Smooth muscle cell (in vitro differentiated cells): ENCODE measurements at regions not wholly inside any gene's neighbourhood (a gene's known extent, or its start where the extent isn't known, plus 50 kb on each side); places are given as distances from the start of the nearest gene placed in this dataset.

ENCODE experiments used
- DNase-seq: peaks from one replicate; lab custom pipeline; 2025; ENCODE audit not compliant: unreplicated experiment; lab: John Stamatoyannopoulos, UW
- H2AFZ ChIP-seq: fragments of 200-600 bp; sonication (generic); 2 replicates; pipeline ENCODE4 v1.6.0; 2016; ENCODE audit warnings: antibody characterized with exemption, low read depth, mild to moderate bottlenecking
- H3F3A ChIP-seq: fragments of 200-600 bp; sonication (generic); 2 replicates; pipeline ENCODE4 v1.6.0; 2017; ENCODE audit warnings: antibody characterized with exemption, low read depth
- H3K27ac ChIP-seq: fragments of 200-600 bp; sonication (generic); 2 replicates; pipeline ENCODE4 v1.5.1; 2016; ENCODE audit warnings: low read depth, mild to moderate bottlenecking
- H3K27me3 ChIP-seq: fragments of 200-600 bp; sonication (generic); 2 replicates; pipeline ENCODE4 v1.6.1; 2016; ENCODE audit warnings: low read depth, mild to moderate bottlenecking
- H3K36me3 ChIP-seq: fragments of 200-600 bp; sonication (generic); 2 replicates; pipeline ENCODE4 v1.5.1; 2016; ENCODE audit warnings: low read depth
- H3K4me1 ChIP-seq: fragments of 200-600 bp; sonication (generic); 2 replicates; pipeline ENCODE4 v1.5.1; 2016; ENCODE audit warnings: low read depth
- H3K4me2 ChIP-seq: fragments of 200-600 bp; sonication (generic); 2 replicates; pipeline ENCODE4 v1.6.0; 2016; ENCODE audit warnings: mild to moderate bottlenecking
- H3K4me3 ChIP-seq: fragments of 200-600 bp; sonication (generic); 2 replicates; pipeline ENCODE4 v1.5.1; 2016; ENCODE audit warnings: mild to moderate bottlenecking
- H3K79me2 ChIP-seq: fragments of 200-600 bp; sonication (generic); 2 replicates; pipeline ENCODE4 v1.6.0; 2016; ENCODE audit warnings: low read depth, mild to moderate bottlenecking
- H3K9ac ChIP-seq: fragments of 200-600 bp; sonication (generic); 2 replicates; pipeline ENCODE4 v1.6.0; 2016; ENCODE audit warnings: low read depth
- H3K9me3 ChIP-seq: fragments of 200-600 bp; sonication (generic); replicated peaks from 2 replicates; pipeline ENCODE4 v1.5.1; 2016; ENCODE audit warnings: low read depth
- H4K20me1 ChIP-seq: fragments of 200-600 bp; sonication (generic); 2 replicates; pipeline ENCODE4 v1.6.0; 2016; ENCODE audit warnings: low read depth
- WGBS: methylation state at CpG from one replicate; pipeline ENCODE4 v1.1.7; 2016; ENCODE audit warnings: low lambda C conversion rate; 5-methylcytosine and 5-hydroxymethylcytosine counted together
- TF ChIP-seq, protein P1 (sequence below): fragments of 200-600 bp; sonication (generic); IDR thresholded peaks from 2 replicates; pipeline ENCODE4 v1.5.1; 2017; ENCODE audit warnings: borderline replicate concordance, mild to moderate bottlenecking, antibody characterized with exemption; ENCODE audit not compliant: insufficient read depth, poor library complexity, severe bottlenecking

DNA sequence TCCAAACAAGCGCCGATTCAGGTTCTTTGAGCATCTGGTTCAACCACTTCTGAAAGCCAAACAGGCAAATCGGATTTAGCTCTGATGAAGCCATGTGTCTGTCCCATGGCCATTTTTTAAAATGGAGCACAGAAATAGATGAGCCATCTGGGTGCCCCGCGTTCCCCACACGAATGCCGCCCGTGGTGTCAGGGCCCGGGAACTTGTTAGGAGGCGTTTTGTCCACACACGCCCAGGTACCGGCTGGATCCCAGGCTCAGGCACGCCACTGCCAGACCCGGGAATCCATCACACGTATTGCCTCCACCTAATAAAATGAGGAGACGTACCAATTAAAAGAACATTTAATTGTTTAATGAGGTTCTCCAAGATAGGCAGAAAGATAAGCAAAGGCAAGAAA, 374.4 kb upstream of the SALL3 start:
- WGBS: 87% methylated on average over 16 of the region's 16 CpGs
- DNase-seq: no peak
- no peaks in the 10 kb centered on the region for H3K27me3 ChIP-seq
- H3K4me1 ChIP-seq: no peaks in the 10 kb centered on the region
- H3K4me3 ChIP-seq: no peak overlapping the region
- no peak overlapping the region for H3K9ac ChIP-seq
- no peak overlapping the region for H3K27ac ChIP-seq
- TF ChIP-seq, protein P1, sequence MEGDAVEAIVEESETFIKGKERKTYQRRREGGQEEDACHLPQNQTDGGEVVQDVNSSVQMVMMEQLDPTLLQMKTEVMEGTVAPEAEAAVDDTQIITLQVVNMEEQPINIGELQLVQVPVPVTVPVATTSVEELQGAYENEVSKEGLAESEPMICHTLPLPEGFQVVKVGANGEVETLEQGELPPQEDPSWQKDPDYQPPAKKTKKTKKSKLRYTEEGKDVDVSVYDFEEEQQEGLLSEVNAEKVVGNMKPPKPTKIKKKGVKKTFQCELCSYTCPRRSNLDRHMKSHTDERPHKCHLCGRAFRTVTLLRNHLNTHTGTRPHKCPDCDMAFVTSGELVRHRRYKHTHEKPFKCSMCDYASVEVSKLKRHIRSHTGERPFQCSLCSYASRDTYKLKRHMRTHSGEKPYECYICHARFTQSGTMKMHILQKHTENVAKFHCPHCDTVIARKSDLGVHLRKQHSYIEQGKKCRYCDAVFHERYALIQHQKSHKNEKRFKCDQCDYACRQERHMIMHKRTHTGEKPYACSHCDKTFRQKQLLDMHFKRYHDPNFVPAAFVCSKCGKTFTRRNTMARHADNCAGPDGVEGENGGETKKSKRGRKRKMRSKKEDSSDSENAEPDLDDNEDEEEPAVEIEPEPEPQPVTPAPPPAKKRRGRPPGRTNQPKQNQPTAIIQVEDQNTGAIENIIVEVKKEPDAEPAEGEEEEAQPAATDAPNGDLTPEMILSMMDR: no peak
- H4K20me1 ChIP-seq: no peaks in the 10 kb centered on the region
- H3K4me2 ChIP-seq: no peak overlapping the region
- H3K9me3 ChIP-seq: no peaks in the 10 kb centered on the region
- no peaks in the 10 kb centered on the region for H3F3A ChIP-seq
- no peak overlapping the region for H2AFZ ChIP-seq
- no peaks in the 10 kb centered on the region for H3K36me3 ChIP-seq
- H3K79me2 ChIP-seq: no peaks in the 10 kb centered on the region

DNA sequence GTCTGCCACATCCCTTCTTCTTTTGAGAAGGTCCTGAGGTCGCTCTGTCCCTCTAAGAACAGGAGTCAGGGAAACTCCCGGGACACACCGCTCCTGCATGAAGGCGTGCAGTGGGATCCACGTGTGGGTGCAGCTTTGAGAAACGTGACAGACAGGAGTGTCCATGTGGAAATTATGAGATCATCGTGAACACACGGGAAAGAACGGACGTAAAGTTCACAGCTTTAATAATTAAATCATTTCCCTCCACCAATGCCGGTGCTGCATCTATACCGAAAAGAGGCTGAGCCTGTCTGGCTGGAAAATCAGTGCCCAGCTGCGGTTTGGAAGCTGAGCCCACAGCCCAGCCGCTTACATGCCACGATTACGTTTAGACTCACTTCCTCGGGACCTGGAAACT, 372.4 kb upstream of the SALL3 start:
- no peaks in the 10 kb centered on the region for H3K9me3 ChIP-seq
- DNase-seq: no peak
- WGBS: 88% methylated on average over 17 of the region's 17 CpGs

DNA sequence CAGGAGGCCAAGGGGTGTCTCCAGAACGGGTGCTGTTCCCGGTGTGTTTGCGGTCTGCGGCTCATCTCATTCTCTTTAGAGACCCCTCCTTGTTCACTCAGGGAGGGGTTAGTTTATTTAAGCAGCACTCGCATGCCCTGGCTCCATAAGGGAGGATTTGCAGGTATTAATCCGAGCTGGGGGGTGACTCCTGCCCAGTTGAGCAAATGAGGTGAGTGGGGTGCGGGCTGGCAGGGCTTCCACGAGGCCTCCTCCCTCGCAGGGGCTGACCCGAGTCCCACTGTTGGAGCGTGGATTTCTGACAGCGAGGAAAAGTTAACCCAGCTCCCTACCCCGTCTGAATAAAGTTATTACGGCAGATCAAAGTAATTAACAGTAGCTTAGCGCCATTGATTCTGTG, 371.8 kb upstream of the SALL3 start:
- no peak for DNase-seq
- TF ChIP-seq, protein P1: no peak

More for the DNA sequence above, 372.4 kb upstream of the SALL3 start:
- H3K79me2 ChIP-seq: no peaks in the 10 kb centered on the region
- no peak overlapping the region for H3K4me3 ChIP-seq
- no peaks in the 10 kb centered on the region for H3K36me3 ChIP-seq
- TF ChIP-seq, protein P1: no peak
- no peak overlapping the region for H3K9ac ChIP-seq
- no peaks in the 10 kb centered on the region for H3F3A ChIP-seq
- H3K27me3 ChIP-seq: no peaks in the 10 kb centered on the region
- no peaks in the 10 kb centered on the region for H4K20me1 ChIP-seq
- H2AFZ ChIP-seq: no peak overlapping the region
- H3K4me1 ChIP-seq: no peaks in the 10 kb centered on the region
- H3K27ac ChIP-seq: no peak overlapping the region
- no peak overlapping the region for H3K4me2 ChIP-seq

DNA sequence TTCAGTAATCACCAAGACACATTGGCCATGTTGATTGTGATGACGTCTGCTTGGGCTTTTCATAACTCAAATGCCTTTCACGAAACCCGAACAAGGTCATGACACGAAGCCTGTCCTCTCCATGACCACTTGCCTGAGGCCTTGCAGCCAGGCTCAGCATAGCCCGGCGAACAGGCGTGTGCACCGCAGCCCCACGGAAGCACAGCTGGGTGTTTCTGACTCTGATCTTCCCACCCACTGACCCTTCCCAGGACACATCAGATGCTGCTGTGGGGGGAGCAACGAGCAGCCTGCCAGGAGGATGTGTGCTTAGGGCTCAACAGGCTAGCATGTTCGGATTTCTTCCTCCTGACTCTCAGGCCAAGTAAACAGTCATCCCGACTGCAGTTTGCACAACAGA, 369.4 kb upstream of the SALL3 start:
- peaks cover 3% of the 10 kb centered on the region for H3K27me3 ChIP-seq
- no peaks in the 10 kb centered on the region for H3K36me3 ChIP-seq
- no peak overlapping the region for H3K4me2 ChIP-seq
- 94% methylated on average over 12 of the region's 12 CpGs for WGBS
- H3K4me1 ChIP-seq: no peaks in the 10 kb centered on the region
- no peak overlapping the region for H3K9ac ChIP-seq
- H4K20me1 ChIP-seq: no peaks in the 10 kb centered on the region
- TF ChIP-seq, protein P1: no peak
- no peak for DNase-seq
- no peak overlapping the region for H3K27ac ChIP-seq
- no peak overlapping the region for H3K4me3 ChIP-seq
- no peaks in the 10 kb centered on the region for H3K9me3 ChIP-seq
- no peaks in the 10 kb centered on the region for H3F3A ChIP-seq
- no peaks in the 10 kb centered on the region for H3K79me2 ChIP-seq
- no peak overlapping the region for H2AFZ ChIP-seq

More for the DNA sequence above, 371.8 kb upstream of the SALL3 start:
- Histone ChIP-seq H3K27ac (no peak overlapping the region), H3K4me2 (no peak overlapping the region), H3F3A (no peaks in the 10 kb centered on the region), H4K20me1 (no peaks in the 10 kb centered on the region), H3K9me3 (no peaks in the 10 kb centered on the region), H3K4me1 (no peaks in the 10 kb centered on the region), H3K4me3 (no peak overlapping the region), H3K36me3 (no peaks in the 10 kb centered on the region), H2AFZ (no peak overlapping the region), H3K79me2 (no peaks in the 10 kb centered on the region), H3K9ac (no peak overlapping the region), H3K27me3 (no peaks in the 10 kb centered on the region)
- 95% methylated on average over 15 of the region's 15 CpGs for WGBS
